ENCODE measurements at regions not wholly inside any gene's neighbourhood (a gene's known extent, or its start where the extent isn't known, plus 50 kb on each side); places are given as distances from the start of the nearest gene placed in this dataset.

DNA sequence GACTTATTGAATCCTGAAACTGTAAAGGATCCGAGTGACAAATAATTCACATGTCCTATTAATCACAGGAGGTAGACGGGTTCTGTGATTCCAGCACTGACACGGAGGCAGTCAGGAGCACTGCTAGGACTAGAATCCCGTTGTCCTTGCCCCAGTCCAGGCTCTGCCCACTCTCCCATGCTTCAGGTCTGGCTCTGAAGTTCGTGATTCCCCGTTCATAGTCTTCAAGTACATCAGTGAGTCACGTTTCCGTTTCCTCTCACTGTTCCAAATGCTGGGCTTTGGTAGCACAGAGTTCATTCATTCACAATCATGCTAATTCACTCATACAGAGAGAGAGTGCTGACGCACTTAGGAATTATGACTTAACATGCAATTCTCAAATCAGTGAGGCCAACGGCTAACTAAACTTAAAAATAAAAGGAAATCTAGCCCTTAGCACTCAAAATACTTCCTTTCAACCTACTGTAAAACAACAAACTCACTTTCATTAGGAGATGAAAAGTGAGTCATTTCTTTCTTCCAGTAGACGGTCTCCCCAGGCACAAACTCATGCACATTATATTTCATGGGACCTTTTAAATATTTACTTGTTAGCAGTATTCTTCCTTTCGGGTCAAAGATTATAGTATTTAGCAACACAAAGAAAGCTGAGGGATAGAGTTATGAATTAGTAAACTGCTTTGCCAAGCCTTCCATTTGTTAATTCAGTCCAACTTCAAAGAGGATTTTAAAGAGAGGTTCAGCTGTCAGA, 94.0 kb upstream of the NHSL1 start (continued):
- no peak for TF ChIP-seq RFX5 (IDR thresholded peaks at IDR 0.05; ENCODE audit: low read depth, low read length)
- TF ChIP-seq PRPF4 (IDR thresholded peaks at IDR 0.05; ENCODE audit: low read depth, low read length, poor library complexity, severe bottlenecking) = no peak
- TF ChIP-seq USF2 (IDR thresholded peaks at IDR 0.05; ENCODE audit: low read depth, low read length) = no peak
- TF ChIP-seq USF2 (CRISPR knock-in tag; IDR thresholded peaks at IDR 0.05; ENCODE audit: borderline replicate concordance) = no peak
- 0 out of 2 replicates have a peak, but pooled peaks have one; percentile 47 for TF ChIP-seq ZSCAN31 (CRISPR knock-in tag; IDR thresholded peaks at IDR 0.05; ENCODE audit: low read depth)
- TF ChIP-seq ZNF83 (CRISPR knock-in tag; IDR thresholded peaks at IDR 0.05; ENCODE audit: borderline replicate concordance) = no peak
- TF ChIP-seq MXD3 (CRISPR knock-in tag; IDR thresholded peaks at IDR 0.05) = 0 out of 2 replicates have a peak, but pooled peaks have one; percentile 35
- TF ChIP-seq ZNF704 (CRISPR knock-in tag; IDR thresholded peaks at IDR 0.05; ENCODE audit: borderline replicate concordance) = no peak
- peak; percentile 88 for TF ChIP-seq ZNF878 (CRISPR knock-in tag; IDR thresholded peaks at IDR 0.05)
- no peak for TF ChIP-seq MTA1 (CRISPR knock-in tag; IDR thresholded peaks at IDR 0.05; ENCODE audit: borderline replicate concordance)
- no peak for TF ChIP-seq PRMT3 (CRISPR knock-in tag; IDR thresholded peaks at IDR 0.05; ENCODE audit: borderline replicate concordance, low read depth)
- TF ChIP-seq MEIS2 (CRISPR knock-in tag; IDR thresholded peaks at IDR 0.05) = 0 out of 2 replicates have a peak, but pooled peaks have one; percentile 43
- no peak for TF ChIP-seq ZNF33A (CRISPR knock-in tag; IDR thresholded peaks at IDR 0.05; ENCODE audit: borderline replicate concordance)
- no peak for TF ChIP-seq ZNF572 (CRISPR knock-in tag; IDR thresholded peaks at IDR 0.05)
- TF ChIP-seq TOE1 (CRISPR knock-in tag; IDR thresholded peaks at IDR 0.05) = 0 out of 2 replicates have a peak, but pooled peaks have one; percentile 15
- TF ChIP-seq GABPA (IDR thresholded peaks at IDR 0.05; ENCODE audit: low read depth, low read length) = peak; percentile 28; the same call in 1 of the 2 replicates
- peak; percentile 86 for TF ChIP-seq GABPA (CRISPR knock-in tag; IDR thresholded peaks at IDR 0.05; ENCODE audit: low read depth)
- no peak for TF ChIP-seq CC2D1A (CRISPR knock-in tag; IDR thresholded peaks at IDR 0.05)
- no peak for TF ChIP-seq IRX3 (CRISPR knock-in tag; IDR thresholded peaks at IDR 0.05; ENCODE audit: borderline replicate concordance, low read depth)
- TF ChIP-seq RXRA (CRISPR knock-in tag; IDR thresholded peaks at IDR 0.05) = peak; percentile 68; the same call in 1 of the 2 replicates
- TF ChIP-seq, protein P1, sequence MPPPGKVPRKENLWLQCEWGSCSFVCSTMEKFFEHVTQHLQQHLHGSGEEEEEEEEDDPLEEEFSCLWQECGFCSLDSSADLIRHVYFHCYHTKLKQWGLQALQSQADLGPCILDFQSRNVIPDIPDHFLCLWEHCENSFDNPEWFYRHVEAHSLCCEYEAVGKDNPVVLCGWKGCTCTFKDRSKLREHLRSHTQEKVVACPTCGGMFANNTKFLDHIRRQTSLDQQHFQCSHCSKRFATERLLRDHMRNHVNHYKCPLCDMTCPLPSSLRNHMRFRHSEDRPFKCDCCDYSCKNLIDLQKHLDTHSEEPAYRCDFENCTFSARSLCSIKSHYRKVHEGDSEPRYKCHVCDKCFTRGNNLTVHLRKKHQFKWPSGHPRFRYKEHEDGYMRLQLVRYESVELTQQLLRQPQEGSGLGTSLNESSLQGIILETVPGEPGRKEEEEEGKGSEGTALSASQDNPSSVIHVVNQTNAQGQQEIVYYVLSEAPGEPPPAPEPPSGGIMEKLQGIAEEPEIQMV (CRISPR knock-in tag; IDR thresholded peaks at IDR 0.05; ENCODE audit: low read depth) = 0 out of 2 replicates have a peak, but pooled peaks have one; percentile 58
- TF ChIP-seq GZF1 (CRISPR knock-in tag; IDR thresholded peaks at IDR 0.05) = no peak; the same call in 1 of the 2 replicates
- peak; percentile 90 for TF ChIP-seq ASH2L (IDR thresholded peaks at IDR 0.05; ENCODE audit: insufficient read length, low read depth, low read length)
- TF ChIP-seq KDM3A (CRISPR knock-in tag; IDR thresholded peaks at IDR 0.05; ENCODE audit: low read depth) = peak; percentile 42; the same call in 1 of the 2 replicates
